GM18870 (cell line): ENCODE measurements at regions not wholly inside any gene's neighbourhood (a gene's known extent, or its start where the extent isn't known, plus 50 kb on each side); places are given as distances from the start of the nearest gene placed in this dataset.
"Not testable (repeated sequence)": the region's sequence is repeated elsewhere in the genome, so short reads cannot be mapped to it uniquely, and the experiment has no call there.

ENCODE experiments used
- ATAC-seq: cut with Tn5 transposase; IDR thresholded peaks from one replicate; pipeline ENCODE4 v1.9.1; 2021; ENCODE audit warnings: moderate library complexity; ENCODE audit not compliant: unreplicated experiment

DNA sequence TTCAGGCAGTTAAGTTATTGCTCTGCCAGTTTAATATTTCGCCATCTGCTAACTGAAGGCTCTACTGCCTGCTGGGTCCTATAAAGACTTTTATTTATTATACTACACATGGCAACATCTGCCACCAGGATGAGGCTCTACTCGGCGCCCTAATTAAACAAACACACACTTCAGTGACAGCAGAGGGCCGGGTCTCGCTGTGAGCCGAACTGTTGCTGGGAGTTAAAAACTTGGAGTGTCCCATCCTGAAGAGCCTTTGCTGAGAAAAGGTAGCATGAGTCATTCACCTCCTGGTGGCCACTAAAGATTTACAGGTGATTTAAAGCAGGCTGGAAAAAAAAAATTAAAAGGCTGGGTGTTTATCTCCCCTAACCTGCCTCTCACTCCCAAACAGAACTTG, 183.7 kb downstream of the NPIPA8 start:
- ATAC-seq, result not testable (repeated sequence)

DNA sequence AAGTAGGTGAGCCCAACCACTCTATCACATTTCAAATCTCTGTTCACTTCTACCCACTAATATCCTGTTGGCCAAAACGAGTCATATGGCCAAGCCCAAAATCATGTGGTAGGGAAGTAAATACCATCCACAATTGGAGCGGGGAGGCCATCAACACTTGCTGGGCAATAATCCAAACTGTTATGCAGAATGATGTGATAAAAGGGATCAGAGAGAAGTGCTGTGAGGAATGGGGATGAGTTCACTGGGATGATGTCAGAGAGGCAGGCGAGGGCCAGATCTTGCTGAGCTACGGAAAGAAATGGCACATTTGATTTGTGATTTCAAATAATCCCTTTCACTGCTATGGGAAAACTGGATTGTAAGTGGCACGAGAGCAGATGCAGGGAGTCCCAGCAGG, 188.4 kb downstream of the NPIPA8 start:
- not testable (repeated sequence) for ATAC-seq

- ATAC-seq, result not testable (repeated sequence)
These were observed 189.9 kb downstream of the NPIPA8 start for GRCh38 chr16:18146601-18147142.

DNA sequence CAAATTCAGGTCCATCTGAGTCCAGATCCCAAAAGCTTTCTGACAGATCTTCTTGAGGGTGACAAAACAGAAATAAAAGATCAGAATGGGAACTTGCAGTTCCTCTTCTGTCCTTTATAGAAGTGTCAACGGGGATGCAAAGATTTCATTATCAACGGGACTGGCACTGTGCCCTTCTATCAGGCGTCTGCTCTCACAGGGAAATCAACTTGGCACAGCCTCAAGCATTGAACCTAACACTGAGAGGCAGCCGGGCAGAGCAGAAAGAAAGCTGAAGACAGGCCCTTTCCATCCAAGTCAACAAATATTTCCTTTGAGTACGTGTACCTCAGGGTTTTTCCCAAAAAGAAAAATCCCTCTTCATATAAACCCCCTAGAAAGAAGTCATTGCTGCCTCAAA, 194.5 kb downstream of the NPIPA8 start:
- not testable (repeated sequence) for ATAC-seq

DNA sequence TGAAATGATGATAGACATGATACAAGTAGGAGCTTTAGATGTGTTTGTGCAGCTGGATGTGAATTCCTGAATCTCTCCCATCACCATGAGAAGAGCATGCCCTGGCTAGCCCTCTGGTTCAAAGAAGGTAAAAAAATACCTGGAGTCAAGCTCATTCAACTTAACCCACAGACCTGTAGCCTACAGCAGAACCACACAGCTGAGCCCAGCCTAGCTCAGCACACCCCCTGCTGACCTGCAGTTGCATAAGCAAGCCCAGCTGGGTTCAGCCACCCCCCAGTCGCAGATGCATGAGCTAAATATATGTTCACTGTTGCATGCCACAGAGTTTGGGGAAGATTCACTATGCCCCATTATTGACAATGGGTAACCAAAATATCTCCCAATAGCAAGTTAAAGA, 200.2 kb downstream of the NPIPA8 start:
- not testable (repeated sequence) for ATAC-seq

DNA sequence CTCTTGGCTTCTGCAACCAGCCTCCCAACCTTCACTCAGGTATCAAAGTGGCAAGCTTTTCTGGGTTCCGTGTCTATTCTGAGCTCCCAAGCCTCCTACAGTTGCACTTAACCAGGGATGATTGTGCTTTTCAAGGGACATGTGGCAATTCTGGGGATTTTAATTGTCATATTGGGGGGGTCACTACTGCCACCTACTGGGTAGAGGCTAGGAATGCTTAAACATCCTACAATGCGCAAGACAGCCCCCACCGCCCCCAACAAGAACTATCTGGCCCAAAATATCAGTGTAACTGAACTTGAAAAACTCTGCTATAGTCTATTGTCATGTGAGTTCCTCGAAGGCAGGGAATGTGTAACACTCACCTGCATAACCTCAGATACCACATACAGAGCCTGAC, 201.5 kb downstream of the NPIPA8 start:
- ATAC-seq, result not testable (repeated sequence)

- not testable (repeated sequence) for ATAC-seq
These were observed 204.9 kb downstream of the NPIPA8 start for GRCh38 chr16:18131587-18131986.

DNA sequence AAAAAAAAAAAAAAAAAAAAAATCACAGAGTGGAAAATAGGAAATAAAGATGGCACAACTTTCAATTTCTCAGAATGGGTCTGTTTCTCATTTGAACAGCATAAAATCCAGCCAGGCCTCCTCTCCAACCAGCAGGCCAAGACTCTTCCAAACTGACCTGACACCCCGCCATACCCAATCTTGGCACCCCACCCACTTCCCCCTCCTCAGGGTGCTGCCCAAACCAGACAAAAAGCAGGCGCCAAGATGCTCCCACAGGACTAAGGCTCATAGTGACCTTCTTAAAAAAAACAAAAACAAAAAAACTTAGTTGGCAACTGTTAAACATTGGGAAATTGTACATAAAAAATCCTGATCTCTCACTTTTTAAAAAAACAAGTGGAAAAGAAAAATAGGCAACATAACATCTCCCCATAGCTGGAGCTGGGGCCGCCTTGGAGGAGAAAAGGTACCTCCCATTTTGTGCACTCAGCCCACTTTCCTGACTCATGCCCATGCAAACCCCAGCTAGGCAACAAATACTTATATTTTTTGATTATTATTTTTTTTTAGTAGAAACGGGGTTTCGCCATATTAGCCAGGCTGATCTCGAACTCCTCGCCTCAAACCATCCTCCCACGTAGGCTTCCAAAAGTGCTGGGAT, 205.9 kb downstream of the NPIPA8 start:
- ATAC-seq, result not testable (repeated sequence)

DNA sequence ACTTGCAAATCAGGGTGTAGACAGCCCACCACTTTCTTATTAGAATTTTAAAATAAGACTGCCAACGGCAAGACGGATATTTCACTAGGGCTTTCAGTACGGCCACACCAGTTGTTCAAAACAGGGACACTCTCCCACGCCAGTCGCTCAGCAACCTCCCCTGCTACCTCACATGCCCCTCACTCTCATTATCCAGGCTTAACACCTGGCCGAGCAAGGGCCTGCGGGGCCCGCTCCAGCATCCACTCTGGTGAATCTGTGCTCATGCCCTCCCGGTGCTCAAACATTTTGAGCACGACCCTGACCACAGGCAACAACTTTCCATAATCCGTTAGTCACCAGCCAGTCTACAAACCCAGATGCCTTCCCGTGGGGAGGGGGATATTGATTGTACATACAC, 209.5 kb downstream of the NPIPA8 start:
- not testable (repeated sequence) for ATAC-seq

DNA sequence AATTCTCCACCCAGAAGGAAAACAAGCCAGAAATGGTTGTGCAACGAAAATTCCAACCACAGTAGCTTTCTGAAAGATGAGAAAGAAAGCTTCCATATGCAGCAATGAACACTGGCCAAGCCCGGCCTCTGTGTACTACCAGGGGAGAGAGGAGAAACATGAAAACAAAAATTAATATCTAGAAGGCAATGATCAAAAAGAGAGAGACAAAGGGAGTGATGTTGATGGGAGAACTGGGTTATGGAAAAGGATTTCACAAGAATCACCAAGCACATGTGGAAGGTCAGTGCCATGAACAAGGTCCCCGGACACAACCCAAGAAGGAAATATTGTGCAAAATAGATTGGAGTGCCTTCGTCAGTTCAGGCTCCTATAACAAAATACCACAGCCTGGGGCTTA, 217.4 kb downstream of the NPIPA8 start:
- not testable (repeated sequence) for ATAC-seq

DNA sequence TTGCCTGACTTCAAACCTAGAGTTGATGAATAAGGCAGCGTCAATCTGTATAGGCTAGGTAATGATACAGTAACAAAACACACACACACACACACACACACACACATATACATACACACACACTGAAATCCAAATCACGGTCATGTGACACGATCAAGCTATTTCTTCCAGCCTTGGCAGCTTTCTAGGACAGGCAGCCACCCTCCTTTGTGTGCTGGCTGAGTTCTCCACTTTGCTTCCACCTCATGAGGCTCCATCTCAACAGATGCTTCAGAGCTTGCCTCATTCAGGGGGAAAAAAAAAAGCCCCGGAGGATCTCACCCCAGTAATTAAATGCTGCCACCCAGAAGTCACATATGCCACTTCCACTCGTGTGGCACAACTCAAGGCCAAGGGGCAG, 217.9 kb downstream of the NPIPA8 start:
- not testable (repeated sequence) for ATAC-seq

DNA sequence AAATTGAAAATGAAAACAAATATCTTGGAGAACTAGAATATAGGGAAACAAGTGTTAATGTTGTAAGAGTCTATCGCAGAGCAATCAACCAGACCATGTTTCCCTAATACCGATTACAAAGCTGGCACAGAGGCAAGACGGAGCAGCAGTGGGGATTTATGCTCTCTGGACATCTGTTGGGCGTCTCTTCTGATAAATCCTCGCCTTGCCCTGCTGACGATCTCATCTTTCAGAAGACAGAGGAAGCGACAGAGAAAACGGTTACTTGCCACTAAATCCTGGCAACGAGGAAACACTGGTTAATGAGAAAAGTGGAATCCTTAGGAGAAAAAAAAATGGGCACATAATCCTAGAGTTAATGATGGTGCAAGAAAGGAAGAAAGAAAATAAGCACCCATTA, 218.5 kb downstream of the NPIPA8 start:
- ATAC-seq, result not testable (repeated sequence)

DNA sequence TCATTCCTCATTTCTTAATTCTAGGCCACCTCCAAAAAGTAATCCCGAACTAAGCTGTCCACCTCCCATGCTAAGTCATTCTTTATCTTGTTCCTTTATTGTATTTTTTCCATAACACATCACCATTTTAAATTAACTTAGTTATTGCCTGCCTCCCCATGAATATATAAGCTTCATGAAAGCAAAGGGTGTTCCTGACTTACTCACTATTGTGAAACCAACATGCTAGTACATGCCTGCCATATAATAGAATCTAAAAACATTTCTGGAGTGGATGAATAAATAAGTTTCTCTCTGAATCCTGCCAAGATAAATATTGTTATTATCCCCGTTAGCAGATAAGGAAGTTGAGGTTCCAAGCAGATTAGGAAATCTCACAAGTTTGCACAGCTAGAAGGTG, 232.1 kb downstream of the NPIPA8 start:
- not testable (repeated sequence) for ATAC-seq

- ATAC-seq, result not testable (repeated sequence)
These were observed 235.5 kb downstream of the NPIPA8 start for GRCh38 chr16:18101077-18101476.

GRCh38 chr16:18092605-18093004, 243.9 kb downstream of the NPIPA8 start:
- ATAC-seq, result not testable (repeated sequence)

GRCh38 chr16:18080658-18081363, 255.7 kb downstream of the NPIPA8 start:
- ATAC-seq, result not testable (repeated sequence)

- ATAC-seq, result not testable (repeated sequence)
These were observed 258.6 kb downstream of the NPIPA8 start for GRCh38 chr16:18077910-18078309.

- no peak for ATAC-seq
These were observed 264.4 kb downstream of the NPIPA8 start for GRCh38 chr16:18072161-18072560.

- no peak for ATAC-seq
These were observed 266.9 kb downstream of the NPIPA8 start for GRCh38 chr16:18069683-18070082.

GRCh38 chr16:18068477-18068876, 268.1 kb downstream of the NPIPA8 start:
- no peak for ATAC-seq

DNA sequence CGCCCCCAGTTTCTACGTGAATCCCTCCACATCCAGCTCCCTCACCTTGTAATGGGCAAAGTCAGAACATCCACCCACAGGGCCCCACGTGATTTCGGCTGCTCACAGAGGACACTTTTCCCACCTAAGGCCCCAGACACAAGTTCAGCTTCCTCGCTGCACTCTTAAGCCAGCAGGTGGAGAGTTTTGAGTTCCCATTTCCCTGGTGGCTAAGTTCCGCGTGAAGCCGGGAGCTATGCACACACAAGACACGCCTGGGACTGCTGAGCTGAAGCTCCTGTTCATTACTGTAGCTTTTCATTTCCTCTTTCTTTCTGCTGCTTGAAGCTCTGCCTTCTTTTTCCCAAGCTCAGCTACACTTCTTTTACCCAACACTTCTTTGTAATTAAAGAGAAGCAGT, 273.8 kb downstream of the NPIPA8 start:
- no peak for ATAC-seq

DNA sequence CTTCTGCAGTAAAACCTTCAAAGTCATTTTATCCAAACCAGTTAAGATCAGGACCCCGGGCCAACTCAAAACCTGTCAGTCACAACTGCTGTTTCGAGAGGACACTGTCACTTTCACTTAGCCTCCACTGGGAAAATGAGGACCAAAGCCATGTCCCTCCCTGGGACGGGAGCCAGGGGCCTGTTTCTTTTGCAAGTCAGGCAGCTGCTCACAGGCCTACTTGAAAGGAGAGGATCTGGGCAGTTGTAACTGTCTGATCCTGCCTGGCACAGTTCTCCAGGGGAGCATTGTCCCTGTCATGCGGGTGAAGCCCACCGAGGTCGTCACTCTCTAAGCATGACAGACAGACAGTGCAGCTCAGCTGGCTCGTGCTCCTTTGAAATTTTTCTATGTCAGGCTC, 276.2 kb downstream of the NPIPA8 start:
- no peak for ATAC-seq
